GM12875 (cell line): ENCODE measurements at regions not wholly inside any gene's neighbourhood (a gene's known extent, or its start where the extent isn't known, plus 50 kb on each side); places are given as distances from the start of the nearest gene placed in this dataset.

ENCODE experiments used
- H3K4me3 ChIP-seq: one replicate; pipeline ENCODE4 v1.5.1; 2011; ENCODE audit warnings: low read depth, low read length, control low read depth
- CTCF ChIP-seq: IDR thresholded peaks from 2 replicates; pipeline ENCODE4 v1.5.1; 2011; ENCODE audit warnings: low read depth, mild to moderate bottlenecking, control low read depth, inconsistent platforms, low read length, moderate library complexity, borderline replicate concordance; ENCODE audit not compliant: insufficient read depth

GRCh38 chr4:149927514-149927913 lies 111.9 kb upstream of the IQCM start:
- no peak for TF ChIP-seq CTCF
- no peak overlapping the region for H3K4me3 ChIP-seq

GRCh38 chr4:149928507-149928906 lies 112.9 kb upstream of the IQCM start:
- no peak overlapping the region for H3K4me3 ChIP-seq
- no peak for TF ChIP-seq CTCF

GRCh38 chr4:149931431-149931830 lies 115.8 kb upstream of the IQCM start:
- no peak for TF ChIP-seq CTCF
- no peak overlapping the region for H3K4me3 ChIP-seq

- no peak for TF ChIP-seq CTCF
- no peak overlapping the region for H3K4me3 ChIP-seq
Observed at GRCh38 chr4:149932188-149932587, 116.5 kb upstream of the IQCM start.

- no peak overlapping the region for H3K4me3 ChIP-seq
- TF ChIP-seq CTCF = no peak
Observed at GRCh38 chr4:149933120-149933519, 117.5 kb upstream of the IQCM start.

- no peak for TF ChIP-seq CTCF
- no peak overlapping the region for H3K4me3 ChIP-seq
Observed at GRCh38 chr4:149933883-149934282, 118.2 kb upstream of the IQCM start.

- no peak overlapping the region for H3K4me3 ChIP-seq
- TF ChIP-seq CTCF = no peak
Observed at GRCh38 chr4:149949381-149949780, 128.9 kb upstream of the DCLK2 start.
